Smooth muscle cell (in vitro differentiated cells): ENCODE measurements at regions not wholly inside any gene's neighbourhood (a gene's known extent, or its start where the extent isn't known, plus 50 kb on each side); places are given as distances from the start of the nearest gene placed in this dataset.

Experiments used
- DNase-seq: peaks from one replicate; lab custom pipeline; 2025; ENCODE audit not compliant: unreplicated experiment; lab: John Stamatoyannopoulos, UW
- H2AFZ ChIP-seq: fragments of 200-600 bp; sonication (generic); 2 replicates; pipeline ENCODE4 v1.6.0; 2016; ENCODE audit warnings: antibody characterized with exemption, low read depth, mild to moderate bottlenecking
- H3F3A ChIP-seq: fragments of 200-600 bp; sonication (generic); 2 replicates; pipeline ENCODE4 v1.6.0; 2017; ENCODE audit warnings: antibody characterized with exemption, low read depth
- H3K27ac ChIP-seq: fragments of 200-600 bp; sonication (generic); 2 replicates; pipeline ENCODE4 v1.5.1; 2016; ENCODE audit warnings: low read depth, mild to moderate bottlenecking
- H3K27me3 ChIP-seq: fragments of 200-600 bp; sonication (generic); 2 replicates; pipeline ENCODE4 v1.6.1; 2016; ENCODE audit warnings: low read depth, mild to moderate bottlenecking
- H3K36me3 ChIP-seq: fragments of 200-600 bp; sonication (generic); 2 replicates; pipeline ENCODE4 v1.5.1; 2016; ENCODE audit warnings: low read depth
- H3K4me1 ChIP-seq: fragments of 200-600 bp; sonication (generic); 2 replicates; pipeline ENCODE4 v1.5.1; 2016; ENCODE audit warnings: low read depth
- H3K4me2 ChIP-seq: fragments of 200-600 bp; sonication (generic); 2 replicates; pipeline ENCODE4 v1.6.0; 2016; ENCODE audit warnings: mild to moderate bottlenecking
- H3K4me3 ChIP-seq: fragments of 200-600 bp; sonication (generic); 2 replicates; pipeline ENCODE4 v1.5.1; 2016; ENCODE audit warnings: mild to moderate bottlenecking
- H3K79me2 ChIP-seq: fragments of 200-600 bp; sonication (generic); 2 replicates; pipeline ENCODE4 v1.6.0; 2016; ENCODE audit warnings: low read depth, mild to moderate bottlenecking
- H3K9ac ChIP-seq: fragments of 200-600 bp; sonication (generic); 2 replicates; pipeline ENCODE4 v1.6.0; 2016; ENCODE audit warnings: low read depth
- H3K9me3 ChIP-seq: fragments of 200-600 bp; sonication (generic); replicated peaks from 2 replicates; pipeline ENCODE4 v1.5.1; 2016; ENCODE audit warnings: low read depth
- H4K20me1 ChIP-seq: fragments of 200-600 bp; sonication (generic); 2 replicates; pipeline ENCODE4 v1.6.0; 2016; ENCODE audit warnings: low read depth
- CTCF ChIP-seq: fragments of 200-600 bp; sonication (generic); IDR thresholded peaks from 2 replicates; pipeline ENCODE4 v1.5.1; 2017; ENCODE audit warnings: borderline replicate concordance, mild to moderate bottlenecking, antibody characterized with exemption; ENCODE audit not compliant: insufficient read depth, poor library complexity, severe bottlenecking
- WGBS: methylation state at CpG from one replicate; pipeline ENCODE4 v1.1.7; 2016; ENCODE audit warnings: low lambda C conversion rate; 5-methylcytosine and 5-hydroxymethylcytosine counted together

GRCh38 chr3:87835236-87835635 lies 223.6 kb downstream of the CGGBP1 start:
- Histone ChIP-seq H2AFZ (no peak overlapping the region), H3K9ac (no peak overlapping the region), H3F3A (no peaks in the 10 kb centered on the region), H3K79me2 (no peaks in the 10 kb centered on the region), H3K27me3 (no peaks in the 10 kb centered on the region), H4K20me1 (no peaks in the 10 kb centered on the region), H3K36me3 (no peaks in the 10 kb centered on the region), H3K4me3 (no peak overlapping the region), H3K4me2 (no peak overlapping the region), H3K9me3 (no peaks in the 10 kb centered on the region), H3K27ac (no peak overlapping the region), H3K4me1 (no peaks in the 10 kb centered on the region)
- no peak for TF ChIP-seq CTCF
- no peak for DNase-seq
- 97% methylated on average over 4 of the region's 4 CpGs for WGBS

GRCh38 chr3:87834327-87834726 lies 224.5 kb downstream of the CGGBP1 start:
- H2AFZ ChIP-seq, result no peak overlapping the region
- no peak for DNase-seq
- no peaks in the 10 kb centered on the region for H3F3A ChIP-seq
- H3K4me1 ChIP-seq, result no peaks in the 10 kb centered on the region
- WGBS, result 95% methylated on average over 2 of the region's 2 CpGs
- TF ChIP-seq CTCF, result no peak
- H3K27me3 ChIP-seq, result no peaks in the 10 kb centered on the region
- no peaks in the 10 kb centered on the region for H3K79me2 ChIP-seq
- no peak overlapping the region for H3K4me2 ChIP-seq
- H3K4me3 ChIP-seq, result no peak overlapping the region
- no peaks in the 10 kb centered on the region for H3K9me3 ChIP-seq
- H3K36me3 ChIP-seq, result no peaks in the 10 kb centered on the region
- H3K27ac ChIP-seq, result no peak overlapping the region
- no peak overlapping the region for H3K9ac ChIP-seq
- H4K20me1 ChIP-seq, result no peaks in the 10 kb centered on the region

DNA sequence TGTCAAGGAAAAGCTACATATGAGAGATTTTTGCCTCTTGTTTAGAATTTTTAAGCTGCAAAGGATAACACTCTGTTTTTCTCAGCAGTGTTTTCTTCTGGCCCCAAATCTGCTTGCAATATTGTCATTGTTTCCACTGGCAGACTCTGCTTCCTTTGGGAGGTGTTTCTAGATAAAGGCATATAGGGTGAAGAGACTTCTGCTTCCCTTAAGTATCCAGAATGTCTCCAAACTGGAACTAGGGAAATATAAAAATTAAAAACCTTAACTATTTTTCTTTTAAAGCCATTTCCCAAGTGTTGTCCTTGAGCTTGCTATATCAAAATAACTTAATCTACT lies 225.8 kb downstream of the CGGBP1 start:
- Histone ChIP-seq H3K4me2 (no peak overlapping the region), H3F3A (no peaks in the 10 kb centered on the region), H3K79me2 (no peaks in the 10 kb centered on the region), H3K9ac (no peak overlapping the region), H2AFZ (no peak overlapping the region), H4K20me1 (no peaks in the 10 kb centered on the region), H3K27me3 (no peaks in the 10 kb centered on the region), H3K4me1 (no peaks in the 10 kb centered on the region), H3K4me3 (no peak overlapping the region), H3K27ac (no peak overlapping the region), H3K36me3 (no peaks in the 10 kb centered on the region), H3K9me3 (no peaks in the 10 kb centered on the region)
- DNase-seq, result no peak
- no peak for TF ChIP-seq CTCF

GRCh38 chr3:87828046-87828445 lies 230.8 kb downstream of the CGGBP1 start:
- Histone ChIP-seq H3K4me2 (no peak overlapping the region), H3K27ac (no peak overlapping the region), H3K4me3 (no peak overlapping the region), H3K79me2 (no peaks in the 10 kb centered on the region), H3K27me3 (no peaks in the 10 kb centered on the region), H3K9ac (no peak overlapping the region), H3F3A (no peaks in the 10 kb centered on the region), H2AFZ (no peak overlapping the region), H4K20me1 (no peaks in the 10 kb centered on the region), H3K4me1 (no peaks in the 10 kb centered on the region), H3K9me3 (no peaks in the 10 kb centered on the region), H3K36me3 (no peaks in the 10 kb centered on the region)
- no peak for TF ChIP-seq CTCF
- WGBS, result 78% methylated on average over 3 of the region's 3 CpGs
- no peak for DNase-seq
